ENCODE measurements at regions not wholly inside any gene's neighbourhood (a gene's known extent, or its start where the extent isn't known, plus 50 kb on each side); places are given as distances from the start of the nearest gene placed in this dataset.

DNA sequence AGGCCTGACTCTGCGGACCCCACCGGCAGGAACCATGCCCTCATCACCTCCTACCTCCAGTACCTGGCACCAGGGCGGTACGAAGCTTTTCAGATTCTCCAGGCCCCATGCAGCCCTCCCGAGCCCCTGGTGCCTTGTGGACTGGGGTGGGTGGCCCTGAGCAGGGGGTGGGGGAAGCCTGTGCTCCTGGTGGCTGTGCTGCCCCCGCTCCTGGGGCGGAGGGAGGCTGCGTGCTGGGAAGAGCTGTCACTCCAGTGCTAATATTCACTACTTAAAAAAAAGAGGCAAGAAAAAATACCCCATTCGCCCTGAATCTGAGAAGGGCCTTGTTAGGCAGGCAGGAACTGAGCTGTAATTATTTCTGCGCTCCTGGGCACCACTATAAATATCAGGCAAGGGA, 111.8 kb downstream of the ENGASE start:
- no peak overlapping the region for H3K18ac ChIP-seq (ENCODE audit: insufficient read length, low read depth, low read length)
- H2BK5ac ChIP-seq (ENCODE audit: insufficient read length, low read length) = no peak overlapping the region
- H3K36me3 Mint-ChIP-seq (ENCODE audit: insufficient read depth in 1 of 3, low read depth in 3 of 3) = no peaks in the 10 kb centered on the region
- H3T11ph ChIP-seq (ENCODE audit: low read length) = no peak overlapping the region
- H3K27me3 ChIP-seq (ENCODE audit: insufficient read depth, low read length) = no peaks in the 10 kb centered on the region; the same call in 1 of the 2 replicates
- no peak overlapping the region for H3K27ac ChIP-seq (ENCODE audit: insufficient read length, low read depth, low read length)
- no peak overlapping the region for H2BK12ac ChIP-seq (ENCODE audit: insufficient read length, low read depth, low read length)
- H3K14ac ChIP-seq (ENCODE audit: insufficient read depth, low read length) = no peak overlapping the region
- no peak overlapping the region for H4K91ac ChIP-seq (ENCODE audit: insufficient read length, low read depth, low read length)
- no peak overlapping the region for H2AFZ ChIP-seq (ENCODE audit: low read length)
- no peak overlapping the region for H3K9ac ChIP-seq (ENCODE audit: extremely low read depth, insufficient read length, low read length)
- H3K27me3 Mint-ChIP-seq (ENCODE audit: low read depth) = peaks cover 39% of the 10 kb centered on the region
- H4K8ac ChIP-seq (replicated peaks; ENCODE audit: insufficient read length, low read depth, low read length) = no peak overlapping the region
- H2BK120ac ChIP-seq (ENCODE audit: low read depth, low read length, poor library complexity, severe bottlenecking) = no peak overlapping the region
- H4K20me1 ChIP-seq (ENCODE audit: control insufficient read depth, insufficient read depth, insufficient read length) = no peaks in the 10 kb centered on the region
- TF ChIP-seq CTCF (conservative IDR thresholded peaks at IDR 0.05) = no peak
- peaks cover 30 to 34% of the 10 kb centered on the region in 2 experiments for H3K4me1 Mint-ChIP-seq
- no peaks in the 10 kb centered on the region for H3K9me3 ChIP-seq (ENCODE audit: control insufficient read depth, low read depth, low read length)
- H2BK20ac ChIP-seq (ENCODE audit: low read depth, low read length, poor library complexity, severe bottlenecking) = no peak overlapping the region
- no peak for DNase-seq
- H3K79me2 ChIP-seq (ENCODE audit: insufficient read depth, low read length) = no peaks in the 10 kb centered on the region
- H3K4me1 ChIP-seq (ENCODE audit: insufficient read depth, low read length) = no peaks in the 10 kb centered on the region
- no peak overlapping the region for H3K4me2 ChIP-seq (ENCODE audit: insufficient read depth, insufficient read length, low read length)
- H3K4ac ChIP-seq (ENCODE audit: low read depth, low read length) = no peak overlapping the region
- H3K4me3 Mint-ChIP-seq = no peak overlapping the region
- H2BK15ac ChIP-seq (ENCODE audit: low read depth, low read length) = no peak overlapping the region
- no peak overlapping the region for H3K56ac ChIP-seq (ENCODE audit: insufficient read length, low read depth, low read length)
- WGBS (ENCODE audit: extremely low coverage, insufficient read length, low lambda C conversion rate) = no CpG with 5 or more reads among the region's 10 CpGs
- no peak overlapping the region for H2AK5ac ChIP-seq (ENCODE audit: insufficient read length, low read length)
- H3K27ac Mint-ChIP-seq = no peak overlapping the region
- peaks cover 8% of the 10 kb centered on the region for H3K23me2 ChIP-seq (ENCODE audit: insufficient read length, low read depth, low read length, poor library complexity, severe bottlenecking)
- no peaks in the 10 kb centered on the region for H3K79me1 ChIP-seq (ENCODE audit: insufficient read depth, low read depth, low read length, poor library complexity, severe bottlenecking)
- no peaks in the 10 kb centered on the region for H3K9me3 Mint-ChIP-seq
- no peak overlapping the region for H3K23ac ChIP-seq (ENCODE audit: insufficient read length, low read depth, low read length)
- H4K5ac ChIP-seq (ENCODE audit: insufficient read length, low read depth, low read length) = no peak overlapping the region

Data from H9 (cell line).